ENCODE measurements at regions not wholly inside any gene's neighbourhood (a gene's known extent, or its start where the extent isn't known, plus 50 kb on each side); places are given as distances from the start of the nearest gene placed in this dataset.

- H3K4me3 ChIP-seq (ENCODE audit: low read depth, low read length): no peak overlapping the region
- TF ChIP-seq, protein P1, sequence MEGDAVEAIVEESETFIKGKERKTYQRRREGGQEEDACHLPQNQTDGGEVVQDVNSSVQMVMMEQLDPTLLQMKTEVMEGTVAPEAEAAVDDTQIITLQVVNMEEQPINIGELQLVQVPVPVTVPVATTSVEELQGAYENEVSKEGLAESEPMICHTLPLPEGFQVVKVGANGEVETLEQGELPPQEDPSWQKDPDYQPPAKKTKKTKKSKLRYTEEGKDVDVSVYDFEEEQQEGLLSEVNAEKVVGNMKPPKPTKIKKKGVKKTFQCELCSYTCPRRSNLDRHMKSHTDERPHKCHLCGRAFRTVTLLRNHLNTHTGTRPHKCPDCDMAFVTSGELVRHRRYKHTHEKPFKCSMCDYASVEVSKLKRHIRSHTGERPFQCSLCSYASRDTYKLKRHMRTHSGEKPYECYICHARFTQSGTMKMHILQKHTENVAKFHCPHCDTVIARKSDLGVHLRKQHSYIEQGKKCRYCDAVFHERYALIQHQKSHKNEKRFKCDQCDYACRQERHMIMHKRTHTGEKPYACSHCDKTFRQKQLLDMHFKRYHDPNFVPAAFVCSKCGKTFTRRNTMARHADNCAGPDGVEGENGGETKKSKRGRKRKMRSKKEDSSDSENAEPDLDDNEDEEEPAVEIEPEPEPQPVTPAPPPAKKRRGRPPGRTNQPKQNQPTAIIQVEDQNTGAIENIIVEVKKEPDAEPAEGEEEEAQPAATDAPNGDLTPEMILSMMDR (IDR thresholded peaks at IDR 0.05; ENCODE audit: insufficient read depth, low read length): no peak
- DNase-seq (ENCODE audit: low read depth): peak; percentile 37
Observed at GRCh38 chr12:42669553-42669952, 80.0 kb upstream of the PRICKLE1 start.

- DNase-seq (ENCODE audit: low read depth): no peak
- H3K4me3 ChIP-seq (ENCODE audit: low read depth, low read length): no peak overlapping the region
- TF ChIP-seq, protein P1 (IDR thresholded peaks at IDR 0.05; ENCODE audit: insufficient read depth, low read length): no peak
Observed at GRCh38 chr12:42666671-42667243, 77.2 kb upstream of the PRICKLE1 start.

DNA sequence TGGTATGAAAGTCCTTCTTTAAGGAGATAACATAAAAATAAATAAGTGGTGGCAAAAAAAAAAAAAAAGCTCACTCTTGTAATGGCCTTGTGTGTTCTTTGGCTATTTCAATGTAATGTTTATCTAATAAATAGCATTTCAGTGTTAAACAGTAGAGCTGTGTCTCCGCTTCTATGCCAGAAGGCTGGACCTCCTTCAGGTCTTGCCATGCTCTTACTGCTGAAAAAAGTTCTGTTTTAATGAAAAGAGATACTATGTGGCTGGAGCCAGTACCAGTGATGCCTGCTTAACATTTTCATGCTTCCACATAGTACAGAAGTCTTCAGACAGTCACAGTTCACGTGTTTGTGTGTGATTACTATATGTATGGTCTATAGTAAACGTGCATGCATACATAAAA, 74.1 kb upstream of the PRICKLE1 start:
- no peak overlapping the region for H3K4me3 ChIP-seq (ENCODE audit: low read depth, low read length)
- DNase-seq (ENCODE audit: low read depth): no peak
- TF ChIP-seq, protein P1 (IDR thresholded peaks at IDR 0.05; ENCODE audit: insufficient read depth, low read length): no peak

- TF ChIP-seq, protein P1 (IDR thresholded peaks at IDR 0.05; ENCODE audit: insufficient read depth, low read length): no peak
- no peak for DNase-seq (ENCODE audit: low read depth)
Observed at GRCh38 chr12:42660968-42661937, 71.7 kb upstream of the PRICKLE1 start.

GRCh38 chr12:42660117-42660516, 70.6 kb upstream of the PRICKLE1 start:
- H3K4me3 ChIP-seq (ENCODE audit: low read depth, low read length): no peak overlapping the region
- no peak for DNase-seq (ENCODE audit: low read depth)
- TF ChIP-seq, protein P1 (IDR thresholded peaks at IDR 0.05; ENCODE audit: insufficient read depth, low read length): no peak

More at GRCh38 chr12:42660968-42661937, 71.7 kb upstream of the PRICKLE1 start:
- H3K4me3 ChIP-seq (ENCODE audit: low read depth, low read length): no peak overlapping the region

GRCh38 chr12:42652048-42652447, 62.5 kb upstream of the PRICKLE1 start:
- no peak overlapping the region for H3K4me3 ChIP-seq (ENCODE audit: low read depth, low read length)
- no peak for DNase-seq (ENCODE audit: low read depth)
- TF ChIP-seq, protein P1 (IDR thresholded peaks at IDR 0.05; ENCODE audit: insufficient read depth, low read length): no peak
